HCT116 (cell line): ENCODE measurements at regions not wholly inside any gene's neighbourhood (a gene's known extent, or its start where the extent isn't known, plus 50 kb on each side); places are given as distances from the start of the nearest gene placed in this dataset.

Experiments
- EGR1 ChIP-seq: IDR thresholded peaks from 2 replicates; pipeline ENCODE4 v1.6.1; 2012; ENCODE audit warnings: low read depth
- JUND ChIP-seq: IDR thresholded peaks from 2 replicates; pipeline ENCODE4 v1.6.1; 2012
- POLR2A ChIP-seq: IDR thresholded peaks from 2 replicates; pipeline ENCODE4 v1.7.0; 2011; ENCODE audit warnings: borderline replicate concordance; ENCODE audit not compliant: insufficient read depth, insufficient read length; ENCODE audit errors: extremely low read depth
- POLR2AphosphoS5 ChIP-seq: IDR thresholded peaks from 2 replicates; pipeline ENCODE4 v1.6.1; 2011; ENCODE audit warnings: mild to moderate bottlenecking, low read depth, low read length, moderate library complexity
- SP1 ChIP-seq: IDR thresholded peaks from 2 replicates; pipeline ENCODE4 v1.6.1; 2012; ENCODE audit warnings: low read depth
- TF ChIP-seq, protein P1 (sequence below), 3 experiments: fragments of 200-600 bp in 1 of 3; sonication (generic) in 1 of 3; IDR thresholded peaks in 2 of 3; conservative IDR thresholded peaks in 1 of 3; 2 replicates each; pipeline ENCODE4 v1.5.1; 2012 to 2017; ENCODE audit warnings: low read depth in 2 of 3, low read length in 2 of 3, antibody characterized with exemption in 1 of 3, borderline replicate concordance in 1 of 3, control low read depth in 1 of 3, mild to moderate bottlenecking in 1 of 3, mixed read lengths in 1 of 3, mixed run types in 1 of 3, moderate library complexity in 1 of 3; ENCODE audit not compliant: insufficient read depth in 1 of 3

DNA sequence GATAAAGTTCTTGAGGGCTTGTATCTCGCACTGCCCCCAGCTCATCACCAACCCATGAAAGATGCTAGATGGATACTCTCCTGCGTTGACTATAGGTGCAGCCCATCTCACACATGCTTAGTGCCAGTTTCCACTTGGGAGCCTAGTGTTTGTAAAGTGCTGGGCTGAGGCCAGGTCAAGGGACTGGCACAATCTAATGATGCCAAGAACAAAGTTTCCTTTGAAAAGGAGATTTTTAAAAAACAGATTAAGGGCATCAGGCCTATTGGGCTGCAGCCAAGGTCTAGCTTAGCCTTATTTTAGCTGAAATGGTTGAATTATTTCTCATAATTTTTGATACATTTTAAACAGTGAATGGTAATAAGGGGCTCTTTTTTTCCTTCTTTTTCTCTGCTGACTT lies 259.0 kb downstream of the ADRA2A start:
- TF ChIP-seq POLR2AphosphoS5: no peak
- TF ChIP-seq POLR2A: no peak
- TF ChIP-seq JUND: no peak
- TF ChIP-seq EGR1: no peak
- TF ChIP-seq, protein P1, sequence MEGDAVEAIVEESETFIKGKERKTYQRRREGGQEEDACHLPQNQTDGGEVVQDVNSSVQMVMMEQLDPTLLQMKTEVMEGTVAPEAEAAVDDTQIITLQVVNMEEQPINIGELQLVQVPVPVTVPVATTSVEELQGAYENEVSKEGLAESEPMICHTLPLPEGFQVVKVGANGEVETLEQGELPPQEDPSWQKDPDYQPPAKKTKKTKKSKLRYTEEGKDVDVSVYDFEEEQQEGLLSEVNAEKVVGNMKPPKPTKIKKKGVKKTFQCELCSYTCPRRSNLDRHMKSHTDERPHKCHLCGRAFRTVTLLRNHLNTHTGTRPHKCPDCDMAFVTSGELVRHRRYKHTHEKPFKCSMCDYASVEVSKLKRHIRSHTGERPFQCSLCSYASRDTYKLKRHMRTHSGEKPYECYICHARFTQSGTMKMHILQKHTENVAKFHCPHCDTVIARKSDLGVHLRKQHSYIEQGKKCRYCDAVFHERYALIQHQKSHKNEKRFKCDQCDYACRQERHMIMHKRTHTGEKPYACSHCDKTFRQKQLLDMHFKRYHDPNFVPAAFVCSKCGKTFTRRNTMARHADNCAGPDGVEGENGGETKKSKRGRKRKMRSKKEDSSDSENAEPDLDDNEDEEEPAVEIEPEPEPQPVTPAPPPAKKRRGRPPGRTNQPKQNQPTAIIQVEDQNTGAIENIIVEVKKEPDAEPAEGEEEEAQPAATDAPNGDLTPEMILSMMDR (IDR thresholded peaks at IDR 0.05 in 2 of 3, conservative IDR thresholded peaks at IDR 0.05 in 1 of 3; ENCODE audit: borderline replicate concordance in 1 of 3, insufficient read depth in 1 of 3, low read depth in 2 of 3, low read length in 2 of 3): no peak
- TF ChIP-seq SP1: no peak
